Nephron progenitor cell (in vitro differentiated cells): ENCODE measurements at regions not wholly inside any gene's neighbourhood (a gene's known extent, or its start where the extent isn't known, plus 50 kb on each side); places are given as distances from the start of the nearest gene placed in this dataset.

Source experiments
- DNase-seq: peaks from one replicate; pipeline ENCODE4 v3.0.0; 2021
- H3K27ac Mint-ChIP-seq: 2 replicates; pipeline ENCODE4 v1.8.0; 2021; ENCODE audit warnings: mild to moderate bottlenecking, moderate library complexity, mixed read lengths
- H3K27me3 Mint-ChIP-seq: 2 replicates; pipeline ENCODE4 v1.8.0; 2021; ENCODE audit warnings: mild to moderate bottlenecking, low read depth, mixed read lengths; ENCODE audit not compliant: poor library complexity
- H3K36me3 Mint-ChIP-seq: 2 replicates; pipeline ENCODE4 v1.8.0; 2021; ENCODE audit warnings: low read depth, mixed read lengths
- H3K4me1 Mint-ChIP-seq: 2 replicates; pipeline ENCODE4 v1.8.0; 2021; ENCODE audit warnings: mixed read lengths
- H3K4me3 Mint-ChIP-seq: 2 replicates; pipeline ENCODE4 v1.8.0; 2021; ENCODE audit warnings: mild to moderate bottlenecking, moderate library complexity, mixed read lengths
- H3K9me3 Mint-ChIP-seq: 2 replicates; pipeline ENCODE4 v1.8.0; 2021; ENCODE audit warnings: mild to moderate bottlenecking, moderate library complexity, mixed read lengths
- TF ChIP-seq, protein P1 (sequence below): fragments of 200-600 bp; sonication (generic); IDR thresholded peaks from 2 replicates; pipeline ENCODE4 v1.5.0; 2021; ENCODE audit warnings: antibody characterized with exemption

DNA sequence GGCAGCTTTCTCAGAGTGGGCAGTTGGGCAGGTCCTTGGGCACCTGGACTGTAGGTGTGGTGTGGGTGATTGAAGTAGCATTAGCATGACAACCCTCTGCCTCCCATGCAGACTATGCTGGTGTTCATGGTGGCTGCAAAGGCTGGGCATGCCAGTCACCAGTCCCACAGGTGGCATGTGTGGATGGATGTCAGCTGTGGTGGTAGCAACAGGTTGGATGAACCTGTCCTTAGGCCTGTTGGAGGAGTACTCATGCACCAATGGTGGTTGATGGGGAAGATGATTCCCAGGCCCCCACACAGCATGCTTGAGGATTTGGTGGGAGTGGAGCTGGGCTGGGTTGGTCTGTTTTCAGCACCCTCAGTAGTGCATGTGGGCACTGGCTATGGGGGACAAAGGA lies 251.1 kb downstream of the PAX1 start:
- no peak for DNase-seq
- peaks cover 7% of the 10 kb centered on the region for H3K27me3 Mint-ChIP-seq
- peaks cover 23% of the 10 kb centered on the region for H3K9me3 Mint-ChIP-seq
- TF ChIP-seq, protein P1, sequence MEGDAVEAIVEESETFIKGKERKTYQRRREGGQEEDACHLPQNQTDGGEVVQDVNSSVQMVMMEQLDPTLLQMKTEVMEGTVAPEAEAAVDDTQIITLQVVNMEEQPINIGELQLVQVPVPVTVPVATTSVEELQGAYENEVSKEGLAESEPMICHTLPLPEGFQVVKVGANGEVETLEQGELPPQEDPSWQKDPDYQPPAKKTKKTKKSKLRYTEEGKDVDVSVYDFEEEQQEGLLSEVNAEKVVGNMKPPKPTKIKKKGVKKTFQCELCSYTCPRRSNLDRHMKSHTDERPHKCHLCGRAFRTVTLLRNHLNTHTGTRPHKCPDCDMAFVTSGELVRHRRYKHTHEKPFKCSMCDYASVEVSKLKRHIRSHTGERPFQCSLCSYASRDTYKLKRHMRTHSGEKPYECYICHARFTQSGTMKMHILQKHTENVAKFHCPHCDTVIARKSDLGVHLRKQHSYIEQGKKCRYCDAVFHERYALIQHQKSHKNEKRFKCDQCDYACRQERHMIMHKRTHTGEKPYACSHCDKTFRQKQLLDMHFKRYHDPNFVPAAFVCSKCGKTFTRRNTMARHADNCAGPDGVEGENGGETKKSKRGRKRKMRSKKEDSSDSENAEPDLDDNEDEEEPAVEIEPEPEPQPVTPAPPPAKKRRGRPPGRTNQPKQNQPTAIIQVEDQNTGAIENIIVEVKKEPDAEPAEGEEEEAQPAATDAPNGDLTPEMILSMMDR: no peak
- H3K27ac Mint-ChIP-seq: no peak overlapping the region
- H3K4me1 Mint-ChIP-seq: no peaks in the 10 kb centered on the region
- peaks cover 4% of the 10 kb centered on the region for H3K36me3 Mint-ChIP-seq
- no peak overlapping the region for H3K4me3 Mint-ChIP-seq

DNA sequence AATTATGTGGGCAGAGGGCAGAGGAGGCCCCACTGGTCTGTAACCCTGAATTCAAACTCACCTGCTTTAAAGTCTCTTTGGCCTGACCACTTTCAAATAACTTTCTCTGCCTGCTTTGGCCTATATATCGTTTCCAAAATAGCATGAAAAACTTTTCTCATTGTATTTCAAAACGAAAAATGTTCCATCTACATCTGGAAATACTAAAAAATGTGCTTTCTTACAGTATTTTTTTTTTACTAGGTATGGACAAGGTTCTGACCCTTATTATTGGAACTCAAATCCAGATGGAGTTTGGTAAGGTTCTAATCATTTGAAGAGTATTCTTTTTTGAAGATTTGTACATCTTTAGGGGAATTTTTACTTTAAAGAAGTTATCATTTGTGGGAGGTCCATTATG lies 241.9 kb downstream of the PAX1 start:
- H3K4me3 Mint-ChIP-seq: no peak overlapping the region
- H3K4me1 Mint-ChIP-seq: no peaks in the 10 kb centered on the region
- no peak overlapping the region for H3K27ac Mint-ChIP-seq
- H3K9me3 Mint-ChIP-seq: no peaks in the 10 kb centered on the region
- TF ChIP-seq, protein P1: no peak
- no peak for DNase-seq
- H3K27me3 Mint-ChIP-seq: peaks cover 5% of the 10 kb centered on the region
- no peaks in the 10 kb centered on the region for H3K36me3 Mint-ChIP-seq

DNA sequence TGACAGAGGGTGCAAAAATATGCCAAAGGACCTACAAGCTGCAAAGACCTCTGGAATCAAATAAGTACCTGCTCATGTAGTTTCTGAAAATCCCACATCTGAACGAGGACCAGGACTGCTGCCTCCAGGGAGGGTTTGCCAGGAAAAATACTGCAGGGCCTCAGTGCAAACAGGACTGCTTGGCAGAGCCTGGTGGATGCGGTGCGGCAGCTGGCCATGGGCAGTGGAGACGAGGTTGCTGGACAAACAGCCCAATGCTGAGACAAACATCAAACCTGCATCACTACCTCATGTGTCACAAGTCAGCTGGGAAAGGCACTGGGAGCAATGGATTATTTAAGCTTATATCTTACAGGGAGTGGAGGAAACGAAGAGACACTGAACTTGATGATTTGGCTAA lies 238.8 kb downstream of the PAX1 start:
- TF ChIP-seq, protein P1: no peak
- H3K9me3 Mint-ChIP-seq: no peaks in the 10 kb centered on the region
- no peak overlapping the region for H3K27ac Mint-ChIP-seq
- H3K27me3 Mint-ChIP-seq: peaks cover 5% of the 10 kb centered on the region
- no peaks in the 10 kb centered on the region for H3K36me3 Mint-ChIP-seq
- no peak overlapping the region for H3K4me3 Mint-ChIP-seq
- no peak for DNase-seq
- no peaks in the 10 kb centered on the region for H3K4me1 Mint-ChIP-seq

DNA sequence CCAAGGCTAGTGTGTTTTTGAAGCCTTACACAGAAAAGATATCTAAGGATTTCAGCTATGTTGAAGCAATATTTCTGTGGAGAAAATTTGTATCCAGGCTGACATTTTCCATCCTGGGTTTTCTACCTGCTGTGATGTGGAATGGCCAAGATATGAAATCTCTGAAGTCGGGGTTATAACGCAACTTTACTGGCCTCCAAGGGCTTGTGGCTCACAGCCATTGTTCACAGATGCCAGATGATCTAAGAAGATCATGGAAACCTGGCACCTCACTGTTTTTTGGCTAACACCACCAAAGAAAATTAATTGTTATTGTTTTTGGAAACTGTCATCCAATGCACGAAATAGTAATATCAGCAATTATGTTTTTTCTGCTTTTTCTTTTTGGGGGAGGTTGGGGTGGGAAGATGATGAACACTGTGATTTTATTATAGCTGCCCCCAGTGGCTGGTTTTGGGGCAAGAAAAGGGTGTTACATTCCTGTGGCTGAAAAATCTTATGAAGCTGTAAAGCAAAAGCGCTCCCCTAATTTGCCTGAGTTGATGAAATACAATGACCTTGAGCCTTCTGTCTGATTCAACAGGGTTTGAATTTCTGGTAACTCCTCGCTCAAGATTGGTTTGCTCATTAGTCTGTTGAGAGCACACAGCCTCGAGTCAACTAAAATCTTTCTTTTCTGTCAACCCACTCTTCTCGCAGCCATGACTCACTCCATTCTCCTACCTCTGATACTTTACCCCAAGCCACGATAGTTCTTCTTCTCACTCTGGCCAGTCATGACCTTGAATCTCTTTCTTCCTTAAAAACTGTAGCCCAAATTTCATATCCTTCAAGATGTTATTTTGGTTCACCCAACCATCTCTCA lies 236.7 kb downstream of the PAX1 start:
- DNase-seq: no peak
- no peak overlapping the region for H3K27ac Mint-ChIP-seq
- peaks cover 9% of the 10 kb centered on the region for H3K27me3 Mint-ChIP-seq

DNA sequence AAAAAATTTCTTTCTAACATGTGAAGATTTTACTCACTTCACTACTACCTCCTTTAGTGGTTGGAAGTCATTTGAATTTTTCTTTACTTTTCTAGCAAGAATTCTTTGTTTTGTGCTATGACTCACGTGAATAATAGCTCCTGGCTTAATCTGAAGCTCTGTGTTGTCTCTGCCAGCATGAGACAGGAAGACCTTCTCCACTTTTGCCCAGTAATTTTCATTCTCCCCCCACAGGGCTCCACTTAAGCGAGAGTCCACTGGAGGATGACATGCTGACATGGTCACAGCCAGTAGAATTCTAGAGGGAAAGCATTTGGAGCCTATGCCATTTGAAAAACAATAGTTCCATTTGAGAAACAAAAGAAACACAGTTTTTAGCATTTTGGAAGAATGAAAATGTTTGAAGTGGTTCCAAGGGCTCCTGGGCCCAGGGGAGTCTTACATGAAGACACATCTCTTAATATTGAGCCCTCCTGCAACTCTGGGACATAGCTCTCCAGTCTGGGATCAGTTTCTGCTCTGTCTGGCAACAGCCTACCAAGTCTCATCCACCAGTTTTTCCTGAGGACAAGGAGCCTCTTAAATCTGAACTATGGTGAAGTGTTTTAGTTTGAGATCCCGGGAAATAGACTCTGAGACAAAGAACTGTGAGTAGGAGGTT lies 231.4 kb downstream of the PAX1 start:
- TF ChIP-seq, protein P1: no peak
- peaks cover 4% of the 10 kb centered on the region for H3K27me3 Mint-ChIP-seq
- H3K9me3 Mint-ChIP-seq: no peaks in the 10 kb centered on the region
- H3K4me1 Mint-ChIP-seq: peaks cover 15% of the 10 kb centered on the region
- H3K4me3 Mint-ChIP-seq: no peak overlapping the region
- no peak overlapping the region for H3K27ac Mint-ChIP-seq
- no peak for DNase-seq
- no peaks in the 10 kb centered on the region for H3K36me3 Mint-ChIP-seq

More for the DNA sequence above, 236.7 kb downstream of the PAX1 start:
- H3K36me3 Mint-ChIP-seq: no peaks in the 10 kb centered on the region
- H3K4me3 Mint-ChIP-seq: no peak overlapping the region
- no peaks in the 10 kb centered on the region for H3K9me3 Mint-ChIP-seq
- H3K4me1 Mint-ChIP-seq: peaks cover 4% of the 10 kb centered on the region
- TF ChIP-seq, protein P1: no peak
